H1 (cell line): ENCODE measurements at regions not wholly inside any gene's neighbourhood (a gene's known extent, or its start where the extent isn't known, plus 50 kb on each side); places are given as distances from the start of the nearest gene placed in this dataset.

Experiments
- CBX8 ChIP-seq: fragments of 300-800, 300-1000 bp; sonication (generic); IDR thresholded peaks from 2 replicates; pipeline ENCODE4 v1.7.1; 2016; ENCODE audit warnings: low read depth, low read length, borderline replicate concordance
- EGR1 ChIP-seq: IDR thresholded peaks from 2 replicates; pipeline ENCODE4 v1.6.1; 2011; ENCODE audit warnings: low read depth, low read length, borderline replicate concordance
- KDM4A ChIP-seq: IDR thresholded peaks from one replicate; pipeline ENCODE4 v1.7.1; 2012; ENCODE audit warnings: low read depth, mild to moderate bottlenecking, moderate library complexity, low read length, inconsistent platforms; ENCODE audit not compliant: severe bottlenecking
- USF2 ChIP-seq: IDR thresholded peaks from 2 replicates; pipeline ENCODE4 v1.6.1; 2011; ENCODE audit warnings: low read length, improper control_type of control experiment
- TF ChIP-seq, protein P1 (sequence below): fragments of 300-600 bp; sonication (generic); IDR thresholded peaks from 2 replicates; pipeline ENCODE4 v1.7.1; 2012; ENCODE audit warnings: low read length, moderate library complexity, mild to moderate bottlenecking, inconsistent platforms; ENCODE audit not compliant: insufficient replicate concordance
- TF ChIP-seq, protein P2 (sequence below), 3 experiments: IDR thresholded peaks; 1 replicate in 2 of 3; 2 replicates in 1 of 3; pipeline versions ENCODE4 v1.5.1 to v1.6.1; 2011; ENCODE audit warnings: low read length in 3 of 3, mild to moderate bottlenecking in 3 of 3, inconsistent platforms in 2 of 3, low read depth in 1 of 3, moderate library complexity in 1 of 3; ENCODE audit not compliant: insufficient read depth in 1 of 3; ENCODE audit errors: control extremely low read depth in 1 of 3
- TF ChIP-seq, protein P3 (sequence below): IDR thresholded peaks from 2 replicates; pipeline ENCODE4 v1.6.1; 2012; ENCODE audit warnings: inconsistent platforms

DNA sequence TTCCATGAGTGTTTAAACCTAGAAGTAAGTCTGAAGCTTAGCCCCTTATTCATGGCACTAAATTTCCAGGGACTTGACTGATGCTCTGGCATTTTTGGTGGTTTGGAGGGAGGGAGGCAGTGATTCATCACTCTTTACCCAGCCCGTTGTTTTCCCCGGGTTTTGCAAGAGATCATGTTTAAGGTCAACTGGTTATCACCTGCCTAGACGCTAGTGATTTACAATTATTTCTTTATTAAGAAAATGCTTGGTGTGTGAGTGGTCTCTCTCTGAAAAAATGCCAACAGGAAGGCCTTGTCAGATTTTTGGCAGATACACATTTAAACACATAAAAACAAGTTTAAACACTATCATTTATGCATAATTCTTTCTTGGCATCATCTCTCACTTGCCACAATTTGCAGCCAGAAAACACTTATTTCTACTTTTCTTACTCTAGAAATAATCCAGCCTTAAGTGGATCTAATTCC lies 737.9 kb upstream of the ZNF608 start (continued):
- TF ChIP-seq, protein P1, sequence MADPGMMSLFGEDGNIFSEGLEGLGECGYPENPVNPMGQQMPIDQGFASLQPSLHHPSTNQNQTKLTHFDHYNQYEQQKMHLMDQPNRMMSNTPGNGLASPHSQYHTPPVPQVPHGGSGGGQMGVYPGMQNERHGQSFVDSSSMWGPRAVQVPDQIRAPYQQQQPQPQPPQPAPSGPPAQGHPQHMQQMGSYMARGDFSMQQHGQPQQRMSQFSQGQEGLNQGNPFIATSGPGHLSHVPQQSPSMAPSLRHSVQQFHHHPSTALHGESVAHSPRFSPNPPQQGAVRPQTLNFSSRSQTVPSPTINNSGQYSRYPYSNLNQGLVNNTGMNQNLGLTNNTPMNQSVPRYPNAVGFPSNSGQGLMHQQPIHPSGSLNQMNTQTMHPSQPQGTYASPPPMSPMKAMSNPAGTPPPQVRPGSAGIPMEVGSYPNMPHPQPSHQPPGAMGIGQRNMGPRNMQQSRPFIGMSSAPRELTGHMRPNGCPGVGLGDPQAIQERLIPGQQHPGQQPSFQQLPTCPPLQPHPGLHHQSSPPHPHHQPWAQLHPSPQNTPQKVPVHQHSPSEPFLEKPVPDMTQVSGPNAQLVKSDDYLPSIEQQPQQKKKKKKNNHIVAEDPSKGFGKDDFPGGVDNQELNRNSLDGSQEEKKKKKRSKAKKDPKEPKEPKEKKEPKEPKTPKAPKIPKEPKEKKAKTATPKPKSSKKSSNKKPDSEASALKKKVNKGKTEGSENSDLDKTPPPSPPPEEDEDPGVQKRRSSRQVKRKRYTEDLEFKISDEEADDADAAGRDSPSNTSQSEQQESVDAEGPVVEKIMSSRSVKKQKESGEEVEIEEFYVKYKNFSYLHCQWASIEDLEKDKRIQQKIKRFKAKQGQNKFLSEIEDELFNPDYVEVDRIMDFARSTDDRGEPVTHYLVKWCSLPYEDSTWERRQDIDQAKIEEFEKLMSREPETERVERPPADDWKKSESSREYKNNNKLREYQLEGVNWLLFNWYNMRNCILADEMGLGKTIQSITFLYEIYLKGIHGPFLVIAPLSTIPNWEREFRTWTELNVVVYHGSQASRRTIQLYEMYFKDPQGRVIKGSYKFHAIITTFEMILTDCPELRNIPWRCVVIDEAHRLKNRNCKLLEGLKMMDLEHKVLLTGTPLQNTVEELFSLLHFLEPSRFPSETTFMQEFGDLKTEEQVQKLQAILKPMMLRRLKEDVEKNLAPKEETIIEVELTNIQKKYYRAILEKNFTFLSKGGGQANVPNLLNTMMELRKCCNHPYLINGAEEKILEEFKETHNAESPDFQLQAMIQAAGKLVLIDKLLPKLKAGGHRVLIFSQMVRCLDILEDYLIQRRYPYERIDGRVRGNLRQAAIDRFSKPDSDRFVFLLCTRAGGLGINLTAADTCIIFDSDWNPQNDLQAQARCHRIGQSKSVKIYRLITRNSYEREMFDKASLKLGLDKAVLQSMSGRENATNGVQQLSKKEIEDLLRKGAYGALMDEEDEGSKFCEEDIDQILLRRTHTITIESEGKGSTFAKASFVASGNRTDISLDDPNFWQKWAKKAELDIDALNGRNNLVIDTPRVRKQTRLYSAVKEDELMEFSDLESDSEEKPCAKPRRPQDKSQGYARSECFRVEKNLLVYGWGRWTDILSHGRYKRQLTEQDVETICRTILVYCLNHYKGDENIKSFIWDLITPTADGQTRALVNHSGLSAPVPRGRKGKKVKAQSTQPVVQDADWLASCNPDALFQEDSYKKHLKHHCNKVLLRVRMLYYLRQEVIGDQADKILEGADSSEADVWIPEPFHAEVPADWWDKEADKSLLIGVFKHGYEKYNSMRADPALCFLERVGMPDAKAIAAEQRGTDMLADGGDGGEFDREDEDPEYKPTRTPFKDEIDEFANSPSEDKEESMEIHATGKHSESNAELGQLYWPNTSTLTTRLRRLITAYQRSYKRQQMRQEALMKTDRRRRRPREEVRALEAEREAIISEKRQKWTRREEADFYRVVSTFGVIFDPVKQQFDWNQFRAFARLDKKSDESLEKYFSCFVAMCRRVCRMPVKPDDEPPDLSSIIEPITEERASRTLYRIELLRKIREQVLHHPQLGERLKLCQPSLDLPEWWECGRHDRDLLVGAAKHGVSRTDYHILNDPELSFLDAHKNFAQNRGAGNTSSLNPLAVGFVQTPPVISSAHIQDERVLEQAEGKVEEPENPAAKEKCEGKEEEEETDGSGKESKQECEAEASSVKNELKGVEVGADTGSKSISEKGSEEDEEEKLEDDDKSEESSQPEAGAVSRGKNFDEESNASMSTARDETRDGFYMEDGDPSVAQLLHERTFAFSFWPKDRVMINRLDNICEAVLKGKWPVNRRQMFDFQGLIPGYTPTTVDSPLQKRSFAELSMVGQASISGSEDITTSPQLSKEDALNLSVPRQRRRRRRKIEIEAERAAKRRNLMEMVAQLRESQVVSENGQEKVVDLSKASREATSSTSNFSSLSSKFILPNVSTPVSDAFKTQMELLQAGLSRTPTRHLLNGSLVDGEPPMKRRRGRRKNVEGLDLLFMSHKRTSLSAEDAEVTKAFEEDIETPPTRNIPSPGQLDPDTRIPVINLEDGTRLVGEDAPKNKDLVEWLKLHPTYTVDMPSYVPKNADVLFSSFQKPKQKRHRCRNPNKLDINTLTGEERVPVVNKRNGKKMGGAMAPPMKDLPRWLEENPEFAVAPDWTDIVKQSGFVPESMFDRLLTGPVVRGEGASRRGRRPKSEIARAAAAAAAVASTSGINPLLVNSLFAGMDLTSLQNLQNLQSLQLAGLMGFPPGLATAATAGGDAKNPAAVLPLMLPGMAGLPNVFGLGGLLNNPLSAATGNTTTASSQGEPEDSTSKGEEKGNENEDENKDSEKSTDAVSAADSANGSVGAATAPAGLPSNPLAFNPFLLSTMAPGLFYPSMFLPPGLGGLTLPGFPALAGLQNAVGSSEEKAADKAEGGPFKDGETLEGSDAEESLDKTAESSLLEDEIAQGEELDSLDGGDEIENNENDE, result no peak
- TF ChIP-seq CBX8 (no peak), EGR1 (no peak), USF2 (no peak), KDM4A (no peak)
- TF ChIP-seq, protein P2, sequence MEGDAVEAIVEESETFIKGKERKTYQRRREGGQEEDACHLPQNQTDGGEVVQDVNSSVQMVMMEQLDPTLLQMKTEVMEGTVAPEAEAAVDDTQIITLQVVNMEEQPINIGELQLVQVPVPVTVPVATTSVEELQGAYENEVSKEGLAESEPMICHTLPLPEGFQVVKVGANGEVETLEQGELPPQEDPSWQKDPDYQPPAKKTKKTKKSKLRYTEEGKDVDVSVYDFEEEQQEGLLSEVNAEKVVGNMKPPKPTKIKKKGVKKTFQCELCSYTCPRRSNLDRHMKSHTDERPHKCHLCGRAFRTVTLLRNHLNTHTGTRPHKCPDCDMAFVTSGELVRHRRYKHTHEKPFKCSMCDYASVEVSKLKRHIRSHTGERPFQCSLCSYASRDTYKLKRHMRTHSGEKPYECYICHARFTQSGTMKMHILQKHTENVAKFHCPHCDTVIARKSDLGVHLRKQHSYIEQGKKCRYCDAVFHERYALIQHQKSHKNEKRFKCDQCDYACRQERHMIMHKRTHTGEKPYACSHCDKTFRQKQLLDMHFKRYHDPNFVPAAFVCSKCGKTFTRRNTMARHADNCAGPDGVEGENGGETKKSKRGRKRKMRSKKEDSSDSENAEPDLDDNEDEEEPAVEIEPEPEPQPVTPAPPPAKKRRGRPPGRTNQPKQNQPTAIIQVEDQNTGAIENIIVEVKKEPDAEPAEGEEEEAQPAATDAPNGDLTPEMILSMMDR (IDR thresholded peaks at IDR 0.05; ENCODE audit: control extremely low read depth in 1 of 3, insufficient read depth in 1 of 3, low read depth in 1 of 3, low read length in 3 of 3), result no peak
- TF ChIP-seq, protein P3, sequence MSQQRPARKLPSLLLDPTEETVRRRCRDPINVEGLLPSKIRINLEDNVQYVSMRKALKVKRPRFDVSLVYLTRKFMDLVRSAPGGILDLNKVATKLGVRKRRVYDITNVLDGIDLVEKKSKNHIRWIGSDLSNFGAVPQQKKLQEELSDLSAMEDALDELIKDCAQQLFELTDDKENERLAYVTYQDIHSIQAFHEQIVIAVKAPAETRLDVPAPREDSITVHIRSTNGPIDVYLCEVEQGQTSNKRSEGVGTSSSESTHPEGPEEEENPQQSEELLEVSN, result no peak
